ENCODE measurements at regions not wholly inside any gene's neighbourhood (a gene's known extent, or its start where the extent isn't known, plus 50 kb on each side); places are given as distances from the start of the nearest gene placed in this dataset.
"Not testable (repeated sequence)": the region's sequence is repeated elsewhere in the genome, so short reads cannot be mapped to it uniquely, and the experiment has no call there.

DNA sequence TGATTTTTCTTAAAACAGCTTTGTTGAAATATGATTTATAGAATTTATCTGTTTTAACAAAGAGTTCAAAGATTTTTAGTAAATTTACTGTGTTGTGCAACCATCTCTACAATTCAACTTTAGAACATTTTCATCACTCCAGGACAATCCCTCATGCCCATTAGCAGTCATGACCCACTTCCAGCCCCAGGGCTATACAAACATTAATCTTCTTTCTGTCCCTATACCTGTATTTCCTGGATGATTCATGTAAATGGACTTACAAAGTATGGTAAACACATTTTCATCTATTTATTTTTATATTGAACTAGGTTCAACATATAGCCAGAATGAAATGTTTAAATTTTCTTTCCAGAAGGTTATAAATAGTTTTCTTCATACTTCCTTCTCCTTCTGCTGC, 127.8 kb upstream of the CCDC180 start:
- no peak for DNase-seq (ENCODE audit: low spot score)

DNA sequence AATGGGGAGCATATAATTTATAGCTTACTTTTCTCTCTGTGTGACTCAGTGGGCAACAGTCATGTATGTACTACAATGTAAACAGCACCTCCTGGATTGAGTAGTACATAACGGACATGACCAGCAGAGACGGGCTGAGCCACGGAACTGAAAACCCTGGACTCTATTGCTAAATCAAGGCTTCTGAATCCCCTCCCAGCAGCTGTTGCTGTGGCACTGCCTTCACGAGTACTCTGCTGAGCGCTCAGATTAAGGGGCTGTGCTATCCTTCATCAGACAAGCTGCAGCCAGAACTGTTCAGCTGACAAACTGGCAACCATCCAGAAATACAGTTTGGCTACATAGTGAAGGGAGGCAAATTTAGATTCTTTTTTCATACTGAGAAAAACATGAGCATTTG, 131.3 kb upstream of the CCDC180 start:
- DNase-seq (ENCODE audit: low spot score), result no peak

DNA sequence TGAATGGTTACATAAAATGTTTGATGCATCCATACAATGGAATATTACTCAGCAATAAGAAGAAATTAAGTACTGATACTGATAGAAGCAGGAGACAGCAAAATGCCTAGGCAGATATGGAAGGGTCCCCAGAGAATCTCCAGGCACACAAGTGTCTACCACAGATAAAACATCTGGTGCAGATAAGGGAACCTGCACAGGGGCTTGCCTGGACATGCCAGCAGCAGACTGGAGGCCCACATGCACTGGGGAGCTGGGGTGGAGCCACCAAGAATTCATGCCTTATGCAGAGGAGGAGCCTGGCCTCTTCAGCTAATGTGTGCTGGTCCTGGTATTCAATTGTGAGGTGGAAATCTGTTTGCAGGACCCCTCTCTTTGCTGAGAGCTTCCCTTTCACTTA, 129.2 kb upstream of the CTSV start:
- not testable (repeated sequence) for DNase-seq (ENCODE audit: low spot score)

DNA sequence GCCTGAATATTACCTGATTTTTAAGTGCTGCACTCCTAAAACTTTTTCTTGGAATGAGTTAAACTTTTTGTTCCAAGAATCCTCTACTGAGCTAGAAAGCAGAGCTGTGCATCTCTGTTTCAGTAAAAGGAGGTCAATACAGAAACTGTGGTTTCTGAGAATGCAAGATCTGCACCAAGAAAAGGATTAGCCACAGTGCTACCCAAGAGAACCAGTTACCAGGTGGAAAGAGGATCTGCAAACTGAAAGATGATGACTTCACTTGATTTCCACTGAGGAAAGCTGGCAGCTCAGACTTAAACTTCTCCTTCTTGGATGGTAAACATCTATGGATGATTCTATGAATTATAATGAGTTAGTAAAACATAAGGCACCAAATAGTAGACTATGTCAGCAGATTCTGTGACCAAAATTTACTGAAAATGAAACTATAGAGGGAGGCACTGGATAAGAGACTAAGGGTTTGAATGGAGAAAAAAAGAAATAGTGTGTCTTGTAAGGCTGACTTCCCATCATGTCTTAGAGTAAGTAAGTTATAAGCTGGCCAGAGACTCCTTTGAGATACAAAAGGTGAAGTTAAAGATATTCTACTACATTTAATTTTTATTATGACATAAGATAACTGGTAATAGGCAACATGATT, 127.7 kb upstream of the CTSV start:
- not testable (repeated sequence) for DNase-seq (ENCODE audit: low spot score)

DNA sequence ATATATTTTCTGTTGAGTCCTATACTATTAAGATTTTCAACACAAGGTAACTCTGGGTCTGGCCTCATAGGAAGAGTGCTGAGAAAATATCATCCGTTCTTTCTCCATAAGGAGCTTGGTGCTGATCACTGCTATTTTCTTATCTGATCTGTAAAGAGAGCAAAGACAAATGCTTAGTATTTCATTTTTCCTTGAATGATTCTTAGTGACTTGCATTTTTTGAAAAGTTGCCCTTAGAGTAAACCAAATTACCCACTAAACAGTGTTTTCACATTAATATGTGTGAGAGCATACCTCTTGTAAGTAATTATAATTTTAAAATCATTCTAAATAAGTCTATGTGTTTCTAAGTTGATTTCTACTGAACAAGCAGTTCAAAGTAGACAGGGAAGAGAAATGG, 121.3 kb upstream of the CTSV start:
- DNase-seq (ENCODE audit: low spot score), result no peak

DNA sequence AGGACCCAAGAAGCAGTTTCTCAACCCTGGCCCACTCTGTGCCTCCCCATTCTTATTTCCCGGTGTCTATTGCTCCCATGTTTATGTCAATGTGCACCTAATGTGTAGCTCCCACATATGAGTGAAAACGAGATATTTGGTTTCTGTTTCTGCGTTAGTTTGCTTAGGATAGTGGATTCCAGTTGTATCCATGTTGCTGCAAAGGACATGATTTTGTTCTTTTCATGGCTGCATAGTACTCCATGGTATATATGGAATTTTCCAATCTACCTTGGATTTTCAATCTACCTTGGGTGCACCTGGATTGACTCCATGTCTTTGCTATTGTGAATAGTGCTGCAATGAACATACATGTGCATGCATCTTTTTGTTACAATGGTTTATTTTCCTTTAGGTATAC, 119.8 kb upstream of the CTSV start:
- not testable (repeated sequence) for DNase-seq (ENCODE audit: low spot score)

DNA sequence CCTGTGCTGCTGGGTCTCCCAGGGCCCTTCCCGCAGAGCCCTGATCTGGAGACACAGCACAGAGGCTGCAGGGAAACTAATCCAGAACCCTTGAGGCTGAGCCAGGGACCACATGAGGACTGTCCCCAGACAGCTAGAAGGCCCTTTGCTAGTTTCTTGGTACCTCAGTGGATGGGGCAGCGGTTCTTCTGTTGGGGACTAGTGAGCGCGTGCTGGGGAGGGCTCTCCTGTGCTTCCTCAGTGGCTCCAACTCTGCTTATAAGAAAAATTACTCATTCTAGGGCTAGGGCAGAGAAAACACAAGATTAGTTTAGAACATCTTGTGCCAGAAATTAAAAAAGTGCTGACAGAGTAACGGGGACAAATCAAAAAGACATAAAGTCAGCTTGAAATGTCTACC, 116.5 kb upstream of the CTSV start:
- not testable (repeated sequence) for DNase-seq (ENCODE audit: low spot score)

DNA sequence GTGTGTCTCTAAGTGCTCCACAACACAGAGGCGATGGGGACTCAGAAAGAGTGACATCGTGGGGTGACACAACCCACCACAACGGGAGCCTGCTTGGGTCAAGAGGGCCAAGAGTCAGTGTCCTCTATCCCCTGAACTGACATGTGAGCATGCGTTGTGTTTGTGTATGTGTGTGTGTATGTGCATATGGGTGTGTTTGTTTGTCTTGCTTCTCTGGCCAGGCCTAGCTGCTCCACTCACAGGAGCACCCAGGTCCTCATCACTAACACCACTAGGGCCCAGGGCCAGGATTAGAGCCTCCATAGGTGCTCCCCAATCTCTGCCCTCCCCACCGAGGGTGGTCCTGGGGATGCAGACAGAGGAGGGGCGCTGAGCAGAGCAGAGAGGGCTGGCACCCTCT, 115.0 kb upstream of the CTSV start:
- DNase-seq (ENCODE audit: low spot score), result no peak

DNA sequence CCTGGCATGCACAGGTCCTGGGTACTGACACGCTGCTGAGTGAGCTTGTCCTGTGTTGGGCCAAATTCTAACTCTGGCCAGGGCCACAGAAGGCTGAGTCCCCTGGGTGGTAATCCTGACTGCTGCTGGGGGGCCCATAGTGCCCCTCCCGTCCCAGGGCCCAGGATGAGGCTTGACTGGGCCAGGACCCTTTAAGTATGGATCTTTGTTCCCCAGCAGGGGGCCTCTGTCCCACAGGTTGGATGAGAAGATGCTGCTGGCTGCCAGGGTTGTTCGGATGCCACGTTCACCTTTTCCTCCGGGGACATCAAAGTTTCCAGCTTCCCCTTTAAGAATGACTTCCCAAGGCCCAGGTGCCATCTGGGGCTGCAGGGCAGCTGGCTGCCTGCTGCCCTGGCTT, 114.2 kb upstream of the CTSV start:
- not testable (repeated sequence) for DNase-seq (ENCODE audit: low spot score)

DNA sequence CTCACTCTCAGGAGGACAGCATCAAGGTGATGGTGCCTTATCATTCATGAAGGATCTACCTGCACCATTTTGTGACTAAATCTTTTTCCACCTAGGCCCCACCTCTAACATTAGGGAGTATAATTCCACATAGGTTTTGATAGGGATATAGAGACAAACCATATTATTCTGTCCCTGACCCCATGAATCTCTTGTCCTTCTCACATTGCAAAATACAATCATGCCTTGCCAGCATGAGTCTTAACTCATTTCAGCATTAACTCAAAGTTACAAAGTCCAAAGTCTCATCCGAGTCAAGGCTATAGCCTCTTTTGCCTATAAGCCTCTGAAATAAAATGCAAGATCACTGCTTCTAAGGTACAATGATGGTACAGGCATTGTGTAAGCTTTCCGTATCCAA, 111.5 kb upstream of the CTSV start:
- DNase-seq (ENCODE audit: low spot score), result not testable (repeated sequence)

DNA sequence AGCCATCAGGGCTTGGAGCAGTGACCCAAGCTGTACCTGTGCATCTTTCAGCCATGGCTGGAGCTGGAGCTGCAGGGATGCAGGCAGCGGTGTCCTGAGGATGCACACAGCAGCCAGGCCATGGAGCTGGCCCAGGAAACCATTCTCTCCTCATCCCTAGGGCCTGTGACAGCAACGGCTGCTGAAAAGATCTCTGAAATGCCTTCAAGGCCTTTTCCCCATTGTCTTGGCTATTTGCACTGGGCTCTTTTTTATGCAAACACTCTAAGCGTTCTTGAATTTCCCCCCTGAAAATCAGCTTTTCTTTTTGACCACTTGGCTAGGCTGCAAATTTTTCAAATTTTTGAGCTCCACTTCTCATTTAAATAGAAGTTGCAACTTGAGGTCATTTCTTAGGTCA, 109.5 kb upstream of the CTSV start:
- not testable (repeated sequence) for DNase-seq (ENCODE audit: low spot score)

DNA sequence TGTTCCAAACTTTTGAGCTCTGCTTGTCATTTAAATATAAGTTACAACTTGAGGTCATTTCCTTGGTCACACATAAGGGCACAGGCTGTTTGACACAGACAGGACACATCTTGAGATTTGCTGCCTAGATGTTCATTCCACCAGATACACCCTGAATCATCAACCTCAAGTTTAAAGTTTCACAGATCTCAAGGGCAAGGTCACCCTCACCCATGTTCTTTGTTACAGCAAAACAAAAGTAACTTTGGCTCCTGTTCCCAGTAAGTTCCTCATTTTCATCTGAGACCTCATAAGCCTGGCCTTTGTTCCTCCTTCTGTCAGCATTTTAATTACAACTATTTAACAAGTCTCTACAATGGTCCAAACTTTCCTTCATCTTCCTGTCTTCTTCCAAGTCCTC, 106.7 kb upstream of the CTSV start:
- DNase-seq (ENCODE audit: low spot score), result not testable (repeated sequence)

DNA sequence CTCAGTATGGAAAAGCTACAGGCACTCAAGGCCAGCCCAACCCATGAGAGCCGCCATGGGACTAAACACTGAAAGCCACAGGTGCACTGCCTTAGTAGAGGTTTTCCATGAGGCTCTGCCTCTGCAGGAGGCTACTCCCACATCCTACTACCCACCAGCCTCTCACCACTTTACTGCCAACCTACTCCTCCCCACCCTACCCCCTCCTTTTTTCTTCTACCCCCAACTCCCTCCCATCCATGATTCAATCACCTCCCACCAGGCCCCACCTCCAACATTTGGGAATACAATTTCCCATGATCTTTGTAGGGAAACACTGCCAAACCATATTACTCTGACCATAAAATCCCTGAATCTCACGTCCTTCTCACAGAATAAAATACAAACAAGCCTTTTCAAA, 101.6 kb upstream of the CTSV start:
- DNase-seq (ENCODE audit: low spot score), result no peak

DNA sequence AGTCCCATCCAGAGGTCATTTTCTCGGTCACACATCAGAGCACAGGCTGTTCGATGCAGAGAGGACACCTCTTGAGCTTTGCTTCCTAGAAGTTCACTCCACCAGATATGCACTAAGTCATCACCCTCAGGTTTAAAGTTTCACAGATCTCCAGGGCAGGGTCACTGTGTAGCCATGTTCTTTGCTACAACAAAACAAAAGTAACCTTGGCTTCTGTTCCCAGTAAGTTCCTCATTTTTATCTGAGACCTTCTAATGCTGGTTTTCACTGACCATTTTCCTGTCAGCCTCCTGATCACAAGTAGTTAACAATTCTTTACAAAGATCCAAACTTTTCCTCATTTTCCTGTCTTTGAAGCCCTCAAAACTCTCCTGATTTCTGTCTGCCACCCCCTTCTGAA, 97.5 kb upstream of the CTSV start:
- no peak for DNase-seq (ENCODE audit: low spot score)

DNA sequence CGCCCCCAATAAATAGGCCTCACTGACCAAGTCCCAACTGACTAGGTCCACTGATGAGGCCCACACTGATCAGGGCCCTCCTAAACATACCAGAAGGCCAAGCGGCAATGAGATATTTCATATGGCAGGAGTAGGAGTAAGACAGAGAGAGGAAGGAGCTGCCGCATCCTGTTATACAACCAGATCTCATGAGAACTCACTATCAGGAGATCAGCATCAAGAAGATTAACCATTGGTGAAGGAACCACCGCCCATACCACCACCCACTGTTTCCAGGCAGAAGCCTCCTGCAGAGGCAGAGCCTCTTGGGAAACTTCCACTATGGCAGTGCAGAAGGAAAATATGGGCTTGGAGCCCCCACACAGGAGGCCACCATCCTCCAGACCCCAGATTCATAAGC, 95.0 kb upstream of the CTSV start:
- not testable (repeated sequence) for DNase-seq (ENCODE audit: low spot score)

DNA sequence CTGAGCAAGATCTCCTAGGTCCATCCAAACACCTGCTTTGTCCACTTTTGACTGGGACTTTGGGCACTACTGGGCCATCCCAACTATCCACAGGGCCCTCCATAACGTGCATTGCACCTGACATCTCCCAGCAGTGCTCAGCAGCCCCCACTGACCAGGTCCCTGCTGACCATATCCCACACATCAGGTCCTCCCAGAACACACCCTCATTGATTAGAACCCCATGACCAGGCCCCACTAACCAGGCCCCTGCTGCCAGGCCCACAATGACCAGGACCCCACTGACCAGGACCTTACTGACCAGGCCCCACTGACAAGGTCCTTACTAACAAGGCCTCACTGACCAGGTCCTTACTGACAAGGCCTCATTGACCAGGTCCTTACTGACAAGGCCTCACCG, 93.9 kb upstream of the CTSV start:
- no peak for DNase-seq (ENCODE audit: low spot score)

DNA sequence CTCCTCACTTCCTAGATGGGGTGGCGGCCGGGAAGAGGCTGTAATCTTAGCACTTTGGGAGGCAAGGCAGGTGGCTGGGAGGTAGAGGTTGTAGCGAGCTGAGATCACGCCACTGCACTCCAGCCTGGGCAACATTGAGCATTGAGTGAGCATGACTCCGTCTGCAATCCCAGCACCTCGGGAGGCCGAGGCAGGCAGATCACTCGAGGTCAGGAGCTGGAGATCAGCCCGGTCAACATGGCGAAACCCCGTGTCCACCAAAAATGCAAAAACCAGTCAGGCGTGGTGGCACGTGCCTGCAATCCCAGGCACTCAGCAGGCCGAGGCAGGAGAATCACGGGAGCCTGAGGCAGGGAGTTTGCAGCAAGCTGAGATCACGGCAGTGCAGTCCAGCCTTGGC, 91.9 kb upstream of the CTSV start:
- DNase-seq (ENCODE audit: low spot score), result not testable (repeated sequence)

DNA sequence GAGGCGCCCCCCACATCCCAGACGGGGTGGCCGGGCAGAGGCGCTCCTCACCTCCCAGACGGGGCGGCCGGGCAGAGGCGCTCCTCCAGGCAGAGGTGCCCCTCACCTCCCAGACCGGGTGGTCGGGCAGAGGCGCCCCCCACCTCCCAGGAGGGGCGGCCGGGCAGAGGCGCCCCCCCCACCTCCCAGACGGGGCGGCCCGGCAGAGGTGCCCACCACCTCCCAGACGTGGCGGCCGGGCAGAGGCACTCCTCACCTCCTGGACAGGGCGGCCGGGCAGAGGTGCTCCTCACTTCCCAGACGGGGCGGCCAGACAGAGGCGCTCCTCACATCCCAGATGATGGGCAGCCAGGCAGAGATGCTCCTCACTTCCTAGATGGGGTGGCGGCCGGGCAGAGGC, 91.4 kb upstream of the CTSV start:
- not testable (repeated sequence) for DNase-seq (ENCODE audit: low spot score)

DNA sequence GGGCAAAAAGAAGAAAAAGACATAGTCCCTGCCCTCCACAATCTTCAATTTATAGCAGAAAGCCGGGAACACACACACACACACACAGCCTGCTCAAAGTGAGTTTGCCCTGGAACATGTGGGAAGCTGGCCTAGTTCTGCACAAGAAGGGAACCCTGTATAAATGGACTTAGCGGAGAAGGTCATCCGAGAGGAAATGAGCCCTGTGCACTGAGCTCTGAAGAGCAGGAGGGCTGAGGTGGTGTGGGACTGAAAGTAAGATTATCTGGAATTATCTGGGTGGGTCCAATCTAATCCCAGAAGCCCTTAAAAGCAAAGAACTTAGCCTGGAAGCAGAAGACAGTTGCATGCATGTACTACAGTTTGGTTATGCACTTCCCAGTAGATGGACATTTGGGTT, 90.0 kb upstream of the CTSV start:
- no peak for DNase-seq (ENCODE audit: low spot score)

DNA sequence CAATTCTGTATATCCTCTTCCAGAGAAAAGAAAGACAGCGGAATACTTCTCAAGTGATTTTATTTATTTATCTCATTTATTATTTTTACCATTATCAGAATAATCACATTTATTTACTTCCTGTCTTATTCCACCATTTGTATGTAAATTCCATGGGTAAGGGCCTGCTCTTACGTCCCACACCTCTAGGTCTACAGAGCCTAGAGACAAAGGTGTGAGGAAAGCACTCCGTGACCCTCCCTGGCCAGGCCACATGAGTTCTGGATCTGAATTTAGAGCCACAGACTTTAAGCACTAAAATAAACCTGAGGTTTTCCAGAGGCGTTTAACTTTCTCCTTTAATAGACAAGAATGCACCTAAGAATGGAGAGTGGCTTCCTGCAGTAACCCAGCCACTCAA, 85.3 kb upstream of the CTSV start:
- no peak for DNase-seq (ENCODE audit: low spot score)

DNA sequence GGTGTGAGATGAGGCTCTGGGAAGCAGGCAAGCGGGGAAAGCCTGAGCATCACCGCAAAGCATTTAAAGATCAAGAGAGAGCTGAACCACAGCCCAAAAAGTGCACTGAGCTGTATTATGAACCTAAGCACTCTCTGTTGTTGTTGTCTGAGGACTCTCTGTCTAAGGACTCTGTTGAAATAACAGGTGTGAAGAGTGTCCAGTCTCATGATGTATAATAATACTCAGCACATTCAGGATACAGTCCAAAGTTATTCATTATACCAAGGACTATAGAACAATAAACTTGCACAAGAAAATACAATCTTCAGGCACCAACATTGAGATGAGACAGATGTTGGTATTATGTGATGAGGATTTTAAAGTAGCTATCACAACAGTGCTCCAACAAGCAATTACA, 71.8 kb upstream of the CTSV start:
- DNase-seq (ENCODE audit: low spot score), result no peak

DNA sequence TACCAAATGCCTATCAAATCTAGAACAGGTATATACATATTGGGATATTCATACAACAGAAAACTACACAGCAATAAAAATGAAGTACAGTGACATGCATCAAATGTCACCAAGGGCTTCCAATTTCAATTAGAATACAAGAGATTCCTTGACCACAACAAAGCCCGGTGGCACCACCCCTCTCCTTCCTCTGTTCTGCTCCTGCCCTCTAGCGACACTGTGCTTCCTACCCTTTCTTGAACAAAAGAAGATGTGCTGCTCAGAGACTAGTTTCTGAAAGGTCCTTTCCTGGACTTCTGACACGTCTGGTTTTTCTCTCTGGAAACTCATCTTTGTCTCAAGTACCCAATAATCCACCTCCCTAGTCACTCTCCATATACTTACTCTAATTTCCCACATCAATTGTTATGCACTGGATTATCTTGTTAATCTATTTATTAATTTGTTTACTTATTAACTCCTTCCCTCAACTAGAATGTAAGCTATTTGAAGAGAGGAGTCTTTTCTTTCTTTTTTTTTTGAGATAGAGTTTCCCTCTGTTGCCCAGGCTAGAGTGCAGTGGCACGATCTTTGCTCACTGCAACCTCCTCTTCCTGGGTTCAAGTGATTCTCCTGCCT, 70.4 kb upstream of the CTSV start:
- peak; percentile 58 for DNase-seq (ENCODE audit: low spot score)

DNA sequence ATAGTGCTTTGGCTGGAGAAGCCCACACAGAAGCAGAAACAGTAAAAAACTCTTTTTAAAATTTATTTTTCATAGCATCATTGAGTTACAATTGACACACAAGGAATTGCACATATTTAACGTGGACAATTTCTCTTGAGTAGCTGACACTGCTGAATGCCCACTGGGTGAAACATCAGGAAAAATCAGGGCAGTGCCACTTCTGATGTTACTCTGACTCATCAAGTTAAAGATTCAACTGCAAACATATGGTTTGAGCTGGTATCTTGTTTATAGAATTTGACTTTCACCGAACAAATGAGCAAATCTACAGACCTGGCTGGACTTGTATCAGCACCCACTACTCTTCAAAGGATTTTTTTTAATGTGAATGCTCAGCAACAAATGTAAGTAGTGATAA, 66.3 kb upstream of the CTSV start:
- DNase-seq (ENCODE audit: low spot score), result not testable (repeated sequence)
